ENCODE measurements at regions not wholly inside any gene's neighbourhood (a gene's known extent, or its start where the extent isn't known, plus 50 kb on each side); places are given as distances from the start of the nearest gene placed in this dataset.
"Not testable (repeated sequence)": the region's sequence is repeated elsewhere in the genome, so short reads cannot be mapped to it uniquely, and the experiment has no call there.

DNA sequence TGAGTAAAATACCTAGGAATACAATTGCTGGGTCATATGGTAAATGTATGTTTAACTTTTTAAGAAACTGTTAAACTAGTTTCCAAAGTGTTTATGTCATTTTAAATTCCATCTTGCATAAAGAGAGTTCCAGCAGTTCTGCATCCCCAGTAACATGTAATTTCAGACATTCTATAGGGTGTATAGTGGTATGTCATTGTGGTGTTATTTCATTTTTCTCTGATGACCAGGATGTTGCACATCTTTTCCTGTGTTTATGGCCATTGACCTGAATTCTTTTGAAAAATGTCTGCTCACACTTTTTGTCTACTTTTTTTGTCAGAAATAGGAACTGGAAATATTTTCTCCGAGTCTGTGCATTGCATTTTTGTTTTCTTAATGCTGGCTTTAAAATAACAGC is 128.9 kb downstream of the TMEM200A start:
- ATAC-seq = no peak

DNA sequence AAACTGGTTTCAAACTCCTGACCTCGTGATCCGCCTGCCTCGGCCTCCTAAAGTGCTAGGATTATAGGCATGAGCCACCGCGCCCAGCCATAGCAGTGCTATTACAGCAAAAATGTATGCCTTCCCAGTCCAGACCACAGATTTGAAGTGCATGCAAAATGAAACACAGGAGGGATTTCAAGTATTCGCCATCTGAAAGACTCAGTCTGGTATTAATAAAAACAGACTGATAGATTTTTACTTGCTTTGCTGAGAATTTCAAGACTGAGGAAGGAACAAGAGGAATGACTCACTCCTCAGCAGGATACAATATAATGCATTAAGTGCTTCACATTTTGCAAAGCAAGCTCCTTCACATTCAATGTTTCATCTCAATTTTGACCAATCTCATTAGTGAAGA is 134.9 kb downstream of the TMEM200A start:
- ATAC-seq = no peak

DNA sequence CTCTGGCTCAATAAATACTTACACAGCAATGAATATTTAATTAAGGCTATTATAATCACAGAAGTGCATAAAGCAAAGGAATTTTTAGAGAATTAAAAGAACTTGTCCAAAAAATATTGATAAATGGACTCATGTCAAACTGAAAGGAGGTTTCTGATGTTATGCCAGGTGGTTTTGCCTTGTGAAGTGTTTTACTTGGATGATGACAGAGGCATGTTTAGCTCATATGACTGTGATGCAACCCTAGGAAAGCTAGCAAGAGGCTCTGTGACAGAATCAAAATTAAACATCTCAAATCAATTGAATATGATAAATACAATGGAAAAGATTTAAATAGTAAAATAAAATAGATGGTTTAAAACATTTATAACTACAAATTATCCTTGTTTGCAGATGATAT is 137.3 kb downstream of the TMEM200A start:
- no peak for ATAC-seq

DNA sequence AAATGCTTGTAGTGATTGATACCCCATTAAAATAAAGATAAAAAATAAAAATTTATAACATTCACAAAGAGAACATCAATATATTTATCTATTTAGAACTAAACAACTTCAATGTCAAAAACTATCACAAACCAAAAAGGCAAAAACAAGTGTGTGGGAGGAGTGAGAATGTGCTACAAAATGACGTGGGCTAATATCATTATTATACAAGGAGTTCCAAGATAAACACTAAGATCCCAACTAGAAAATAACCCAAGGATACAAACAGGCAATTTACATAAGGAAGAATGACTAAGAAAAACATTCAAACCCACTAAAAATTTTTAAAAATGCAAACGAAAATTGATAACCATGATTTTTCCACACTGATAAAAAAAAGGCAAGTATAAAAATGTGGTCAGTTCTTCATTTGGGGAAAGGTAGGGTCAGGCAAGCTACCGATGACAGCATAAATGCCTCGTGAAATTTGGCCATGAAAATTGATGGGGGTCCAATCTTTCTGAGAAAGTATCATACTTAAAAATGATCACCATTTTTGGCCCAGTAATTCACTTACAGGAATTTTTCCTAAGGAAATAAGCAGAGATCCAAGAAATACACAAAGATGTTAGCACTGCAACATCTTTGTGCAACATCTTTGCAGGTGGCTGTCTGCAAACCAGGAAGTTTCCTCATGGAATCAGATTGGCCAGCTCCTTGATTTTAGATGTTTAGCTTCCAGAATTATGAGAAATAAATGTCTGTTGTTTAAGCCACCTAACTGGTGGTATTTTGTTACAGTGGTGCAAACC is 140.2 kb downstream of the TMEM200A start:
- no peak for ATAC-seq

DNA sequence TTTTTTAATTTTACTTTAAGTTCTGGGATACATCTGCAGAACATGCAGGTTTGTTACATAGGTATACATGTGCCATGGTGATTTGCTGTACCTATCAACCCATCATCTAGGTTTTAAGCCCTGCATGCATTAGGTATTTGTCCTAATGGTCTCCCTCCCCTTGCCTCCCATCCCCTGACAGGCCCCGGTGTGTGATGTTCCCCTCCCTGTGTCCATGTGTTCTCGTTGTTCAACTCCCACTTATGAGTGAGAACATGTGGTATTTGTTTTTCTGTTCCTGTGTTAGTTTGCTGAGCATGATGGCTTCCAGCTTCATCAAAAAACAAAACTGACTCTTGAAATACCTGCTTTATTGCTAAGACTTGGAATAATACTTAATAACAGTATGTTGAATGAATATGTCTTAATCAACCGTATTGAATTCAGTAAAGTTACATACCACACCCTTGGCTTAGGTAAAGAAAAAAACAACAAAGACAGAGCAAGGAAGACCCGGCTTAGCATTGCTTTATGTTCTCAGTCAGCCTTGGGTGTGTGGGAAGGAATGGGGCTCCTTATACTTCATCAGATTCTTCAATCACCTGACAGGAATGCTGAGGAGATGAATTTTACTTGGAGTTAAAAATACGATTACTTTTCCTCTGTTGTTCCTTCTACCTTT is 141.3 kb downstream of the TMEM200A start:
- not testable (repeated sequence) for ATAC-seq

DNA sequence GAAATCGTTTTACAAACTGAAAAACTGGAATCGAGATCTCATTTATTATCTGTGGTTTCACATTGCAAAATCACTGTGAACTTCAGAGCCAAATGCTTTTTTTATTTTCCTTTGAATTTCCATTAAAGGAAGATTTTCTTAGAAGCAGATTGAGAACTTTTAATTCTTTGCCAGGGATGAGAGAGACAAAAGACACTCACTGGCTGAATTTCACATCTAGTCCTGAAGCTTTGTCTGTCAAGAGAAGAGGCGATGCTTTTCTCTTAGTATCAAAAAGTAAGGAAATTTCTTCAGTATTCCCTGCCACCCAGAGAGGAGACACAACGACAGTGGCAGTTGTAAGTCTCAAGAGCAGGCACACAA is 141.8 kb downstream of the TMEM200A start:
- ATAC-seq = no peak

DNA sequence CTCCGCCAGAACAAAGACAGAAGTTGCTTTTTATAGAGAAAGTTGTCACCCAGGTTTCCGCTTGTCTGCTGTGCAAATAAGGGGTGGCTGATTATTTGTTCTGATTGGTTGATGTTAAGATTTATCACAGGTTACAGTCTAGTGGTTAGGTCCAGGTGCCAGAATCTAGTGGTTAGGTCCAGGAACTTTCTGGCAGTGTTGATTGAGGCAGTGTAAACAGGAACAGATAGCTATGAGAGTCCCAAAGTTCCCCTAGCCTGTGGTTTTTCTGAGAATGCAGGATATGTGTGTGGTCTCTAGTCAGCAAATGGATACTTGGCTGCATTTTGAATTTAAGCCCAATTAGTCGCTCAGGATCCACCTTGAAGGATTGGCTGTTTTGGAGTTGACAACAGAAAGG is 148.0 kb downstream of the TMEM200A start:
- peak; percentile 60 to 66 for ATAC-seq

DNA sequence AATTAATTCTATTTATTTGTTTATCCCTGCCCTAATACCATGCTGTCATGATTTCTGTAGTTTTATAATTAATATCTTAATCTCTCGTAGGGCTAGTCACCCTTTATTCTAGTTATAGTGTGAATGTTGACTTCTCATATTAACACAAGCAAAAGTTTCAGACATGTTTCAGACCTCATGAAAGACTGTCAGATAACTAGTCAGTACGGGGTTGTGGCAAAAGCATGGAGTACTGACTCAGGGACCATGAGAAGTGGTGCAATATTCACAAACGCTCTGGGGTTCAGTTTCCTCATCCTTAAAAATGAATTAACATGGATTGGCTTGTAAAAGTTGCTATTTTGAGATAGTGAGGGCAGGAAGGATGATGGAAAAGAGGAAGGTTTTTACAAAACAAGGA is 148.9 kb downstream of the TMEM200A start:
- ATAC-seq = peak in 1 of 2 donors; percentile 14

DNA sequence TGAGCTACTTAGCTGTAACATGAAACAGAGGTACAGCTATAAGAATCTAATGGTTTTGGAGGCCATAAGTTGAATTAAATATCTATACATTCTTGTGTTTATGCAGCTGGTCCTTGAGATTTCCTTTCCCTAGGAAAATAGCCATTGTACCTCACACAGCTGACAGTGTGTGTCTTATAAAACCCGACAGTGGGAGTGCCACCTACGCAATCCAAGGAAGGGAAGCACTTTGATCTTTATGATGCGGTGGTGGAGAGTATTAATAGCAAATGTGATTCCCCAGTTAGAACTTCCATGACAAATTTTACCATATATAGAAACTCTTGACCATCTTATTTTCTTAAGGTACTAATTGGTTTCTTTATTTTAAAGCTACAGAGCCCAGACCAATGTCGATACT is 149.5 kb downstream of the TMEM200A start:
- ATAC-seq = no peak

DNA sequence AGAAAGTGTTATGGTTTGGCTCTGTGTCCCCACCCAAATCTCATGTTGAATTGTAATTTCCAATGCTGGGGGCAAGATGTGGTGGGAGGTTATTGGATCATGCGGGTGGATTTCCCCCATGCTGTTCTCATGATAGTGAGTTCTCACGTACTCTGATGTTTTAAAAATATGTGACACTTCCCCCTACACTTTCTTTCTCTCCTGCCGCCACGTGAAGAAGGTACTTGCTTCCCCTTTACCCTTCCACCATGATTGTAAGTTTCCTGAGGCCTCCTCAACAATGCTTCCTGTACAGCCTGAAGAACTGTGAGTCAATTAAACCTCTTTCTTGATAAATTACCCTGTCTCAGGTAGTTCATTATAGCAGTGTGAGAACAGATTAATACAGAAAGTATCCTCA is 150.8 kb downstream of the TMEM200A start:
- no peak for ATAC-seq

DNA sequence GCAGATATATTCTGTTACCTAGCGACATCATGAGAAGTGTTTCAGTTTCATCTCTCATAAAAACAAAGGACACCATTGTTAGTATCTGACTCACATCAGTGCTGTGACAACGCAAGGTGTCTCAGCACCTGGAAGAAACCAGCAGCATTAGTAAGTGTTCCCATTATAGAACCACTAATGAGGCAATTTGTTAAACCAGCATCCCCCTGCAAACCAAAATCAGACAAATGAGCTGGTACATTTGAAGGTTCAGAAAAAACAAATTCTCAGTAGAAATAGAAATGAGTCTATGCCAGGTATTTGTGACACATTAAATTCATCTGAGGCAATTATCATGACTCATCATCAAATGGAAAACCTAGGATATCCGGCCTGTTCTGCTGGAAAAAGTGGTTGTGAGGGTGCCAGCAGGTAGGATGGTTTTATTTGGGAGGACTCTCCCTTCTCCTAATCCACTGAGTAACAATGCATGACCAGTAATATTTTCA is 151.7 kb downstream of the TMEM200A start:
- ATAC-seq = peak; percentile 82 to 84

DNA sequence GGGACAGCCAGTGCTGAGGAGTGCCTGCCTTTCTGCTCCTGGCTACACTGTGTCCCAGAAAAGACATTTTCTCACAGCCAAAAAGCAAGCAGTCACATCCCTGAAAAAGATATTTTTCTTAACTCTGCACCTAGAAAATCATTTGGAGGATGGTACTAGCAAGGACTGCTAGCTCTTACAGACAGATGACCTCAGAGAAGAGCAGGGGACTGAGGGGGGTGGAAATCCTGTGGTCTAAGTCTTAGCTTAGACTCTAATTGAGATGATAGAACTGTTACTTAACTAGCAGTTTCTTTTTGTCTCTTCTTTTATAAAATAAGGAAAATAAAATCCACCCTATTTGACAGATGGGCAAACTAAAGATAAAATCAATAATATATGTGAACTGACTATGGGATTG is 152.8 kb downstream of the TMEM200A start:
- ATAC-seq = no peak

DNA sequence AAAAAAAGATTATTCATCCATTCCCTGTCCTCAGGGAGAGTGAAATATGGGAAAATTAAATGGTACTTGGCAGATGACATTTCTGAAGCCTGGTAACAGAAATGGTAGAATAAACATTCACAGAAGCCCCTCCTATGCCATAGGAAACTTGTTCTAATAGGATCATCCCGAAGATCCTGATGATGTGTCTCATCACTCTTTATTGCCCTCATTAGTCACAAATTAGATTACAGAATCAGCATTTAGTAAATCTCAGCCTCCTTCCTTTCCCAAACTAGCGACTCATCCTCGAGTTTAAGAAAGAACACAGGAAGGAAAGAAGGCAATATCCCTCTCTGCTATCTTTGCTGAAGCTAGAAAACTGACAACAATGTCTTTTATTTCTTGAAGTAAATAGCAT is 154.4 kb downstream of the TMEM200A start:
- ATAC-seq = no peak

DNA sequence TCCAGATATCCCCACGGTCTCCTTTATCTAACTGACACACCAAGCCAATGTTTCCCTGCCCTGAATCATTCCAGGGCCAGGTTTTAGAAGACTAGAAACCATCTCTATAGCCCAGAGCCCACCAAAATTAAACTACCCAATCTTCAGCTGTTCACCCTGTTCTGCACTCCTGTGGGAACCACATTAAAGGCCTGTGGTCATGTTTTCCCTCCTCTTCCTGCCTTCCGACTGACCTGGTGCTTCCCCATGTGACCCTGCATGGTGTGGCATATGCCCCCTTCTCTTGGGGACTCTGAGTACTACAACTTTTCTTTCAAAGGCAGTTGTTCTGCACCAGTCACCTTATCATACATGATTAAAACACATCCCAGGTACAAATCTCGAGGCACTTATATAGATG is 155.0 kb downstream of the TMEM200A start:
- ATAC-seq = no peak

DNA sequence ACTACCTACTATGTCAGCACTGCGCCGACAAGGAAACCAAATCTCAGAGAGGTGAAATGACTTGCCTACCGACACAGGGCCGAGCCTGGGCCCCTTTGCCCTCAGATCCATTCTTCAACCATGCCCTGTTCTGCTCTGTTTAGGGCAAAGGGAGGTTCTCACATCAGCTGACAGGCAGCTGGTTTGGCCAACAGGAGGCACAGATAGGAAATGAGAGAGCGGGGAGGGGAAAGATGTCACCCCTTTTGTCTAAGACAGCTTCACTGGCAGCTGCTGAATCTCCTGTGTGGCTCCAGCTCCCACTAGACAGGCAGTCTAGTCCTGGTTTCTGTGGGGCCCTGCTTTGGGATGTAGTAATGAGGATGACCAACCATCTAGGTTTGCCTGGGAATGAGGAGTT is 158.7 kb downstream of the TMEM200A start:
- peak in 1 of 2 donors; percentile 9 for ATAC-seq

DNA sequence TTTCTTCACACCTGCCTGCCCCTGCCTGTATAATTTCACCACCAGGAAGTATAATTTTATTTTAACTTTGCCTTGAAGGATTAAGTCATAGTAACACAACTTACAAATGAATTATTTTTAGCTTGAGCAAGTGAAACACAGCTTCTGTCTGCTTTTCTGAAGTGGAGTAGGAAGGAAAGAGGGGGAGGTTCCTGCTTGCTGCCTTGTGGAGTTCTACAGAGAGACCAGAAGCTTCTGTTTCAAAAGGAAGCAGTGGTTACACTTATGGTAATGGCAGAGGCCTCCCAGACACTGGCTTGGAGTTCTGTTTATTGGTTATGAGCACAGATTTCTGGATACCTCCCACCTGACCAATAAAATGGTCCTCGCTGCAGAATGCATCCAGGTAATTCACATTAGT is 159.6 kb downstream of the TMEM200A start:
- no peak for ATAC-seq

DNA sequence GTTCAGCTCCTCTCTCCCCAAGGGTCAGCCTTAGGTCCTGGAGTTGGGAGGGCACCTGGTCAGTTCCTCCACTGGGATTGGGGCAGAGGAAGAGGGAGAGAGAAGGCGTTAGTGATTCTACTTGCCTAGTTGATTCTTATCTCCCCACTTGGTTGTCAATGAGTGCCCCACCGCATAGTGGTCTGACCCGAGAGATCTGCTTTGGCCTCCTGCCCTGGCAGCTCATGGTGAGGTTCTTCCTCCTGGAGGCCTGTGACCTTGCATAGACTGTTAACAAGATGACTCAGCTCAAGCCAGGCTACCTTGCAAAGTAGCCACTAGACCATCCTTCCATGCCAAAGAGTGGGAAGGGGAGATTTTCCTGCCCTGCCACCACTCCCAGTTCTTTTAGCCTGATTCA is 160.6 kb downstream of the TMEM200A start:
- ATAC-seq = no peak

DNA sequence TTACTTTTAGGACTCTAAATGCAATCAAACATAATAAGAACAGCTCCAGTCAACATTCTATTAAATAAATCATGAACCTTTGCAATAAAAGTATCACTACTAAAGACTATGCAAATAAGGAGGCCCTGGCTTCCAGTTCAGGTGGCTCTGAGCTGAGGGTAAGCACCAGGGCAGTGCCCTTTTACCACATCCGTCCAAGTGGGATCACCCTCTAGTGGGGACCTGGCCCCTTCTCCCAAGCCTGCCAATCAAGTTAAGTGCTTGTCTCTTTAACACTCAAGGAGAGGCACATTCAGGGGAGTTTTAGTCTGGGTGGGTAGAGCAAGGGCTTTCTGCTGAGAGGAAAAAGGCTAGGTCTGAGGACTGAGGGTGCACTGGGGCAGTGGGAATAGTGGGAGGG is 161.4 kb downstream of the TMEM200A start:
- no peak for ATAC-seq

DNA sequence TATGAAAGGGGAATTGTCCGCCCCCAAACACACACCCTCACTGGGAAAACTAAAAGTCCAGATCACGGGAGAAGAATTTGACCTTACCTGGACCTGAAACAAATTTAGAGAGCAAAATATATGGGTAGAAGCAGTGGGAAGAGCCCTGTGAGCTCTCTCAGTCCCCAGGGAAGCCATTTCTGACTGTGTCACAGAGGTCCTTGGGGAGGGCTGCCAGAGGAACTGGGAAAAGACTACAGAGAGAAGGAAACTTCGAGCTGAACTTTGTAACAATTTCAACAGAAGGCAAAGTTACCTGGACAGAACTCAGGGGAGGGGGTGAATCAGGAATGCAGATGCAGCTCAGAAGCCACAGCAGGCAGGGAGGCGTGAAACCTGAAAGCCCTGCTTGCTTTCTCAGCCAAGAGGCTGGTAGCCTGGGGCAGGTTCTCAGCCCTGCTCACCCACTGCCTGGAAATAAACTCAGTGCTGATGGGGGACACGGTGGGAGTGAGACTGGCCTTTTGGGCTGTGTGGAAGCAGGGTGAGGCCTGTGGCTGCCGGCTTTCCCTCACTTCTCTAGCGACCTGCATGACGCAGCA is 163.8 kb downstream of the TMEM200A start:
- ATAC-seq = no peak

DNA sequence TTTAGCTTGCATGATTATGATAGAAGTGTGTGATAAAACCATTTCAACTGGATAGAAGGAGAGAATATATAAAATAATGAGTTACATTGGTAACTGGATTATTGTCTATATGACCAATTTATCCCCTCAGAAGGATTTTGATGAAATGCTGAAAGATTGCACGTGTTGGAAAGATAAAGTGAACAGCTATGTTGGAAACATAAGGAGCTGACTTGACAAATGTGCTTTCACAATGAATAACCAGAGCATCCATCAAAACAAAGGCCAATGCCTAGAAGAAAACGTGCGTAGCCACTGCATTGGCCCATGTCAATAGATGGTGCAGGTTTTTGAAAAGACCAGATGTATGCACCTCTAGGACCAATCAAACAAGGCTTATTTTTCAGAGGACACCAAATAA is 168.8 kb downstream of the TMEM200A start:
- ATAC-seq = no peak

DNA sequence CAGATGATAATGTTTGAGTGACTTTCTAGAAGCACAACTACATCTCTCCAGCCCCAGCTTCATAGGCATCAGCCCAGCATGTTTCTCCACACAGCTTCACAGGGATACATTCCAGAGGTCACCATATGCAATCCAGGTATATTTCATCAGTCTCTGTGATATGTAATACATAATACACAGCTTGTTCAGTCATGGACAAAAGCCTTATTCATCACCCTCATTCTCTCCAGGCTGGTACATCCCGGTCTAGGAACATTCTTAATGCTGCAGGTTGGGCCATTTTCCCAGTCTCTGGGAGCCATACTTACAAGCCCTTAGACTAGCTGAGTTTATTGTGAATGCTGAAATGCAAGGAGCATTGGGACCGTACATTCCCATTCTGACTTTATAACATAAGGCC is 169.4 kb downstream of the TMEM200A start:
- ATAC-seq = no peak

DNA sequence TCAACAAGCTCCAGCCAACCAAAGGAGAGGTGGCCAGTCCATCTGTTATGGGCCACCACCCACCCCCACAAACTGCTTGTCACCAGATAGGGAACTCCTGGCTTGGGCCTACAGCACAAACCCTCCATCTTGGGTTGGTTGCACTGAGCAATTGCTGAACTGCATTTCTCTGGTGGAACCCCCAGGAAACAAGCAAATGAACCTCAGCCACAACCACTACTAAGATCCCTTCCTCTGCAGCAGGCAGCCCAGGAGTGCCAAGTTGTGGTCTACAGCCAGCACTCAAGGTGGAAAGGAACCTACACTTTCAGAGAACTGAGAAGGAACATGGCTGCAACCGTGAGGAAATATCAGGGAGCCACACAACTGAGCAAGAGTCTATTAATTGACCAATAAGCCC is 171.6 kb downstream of the TMEM200A start:
- ATAC-seq = no peak

DNA sequence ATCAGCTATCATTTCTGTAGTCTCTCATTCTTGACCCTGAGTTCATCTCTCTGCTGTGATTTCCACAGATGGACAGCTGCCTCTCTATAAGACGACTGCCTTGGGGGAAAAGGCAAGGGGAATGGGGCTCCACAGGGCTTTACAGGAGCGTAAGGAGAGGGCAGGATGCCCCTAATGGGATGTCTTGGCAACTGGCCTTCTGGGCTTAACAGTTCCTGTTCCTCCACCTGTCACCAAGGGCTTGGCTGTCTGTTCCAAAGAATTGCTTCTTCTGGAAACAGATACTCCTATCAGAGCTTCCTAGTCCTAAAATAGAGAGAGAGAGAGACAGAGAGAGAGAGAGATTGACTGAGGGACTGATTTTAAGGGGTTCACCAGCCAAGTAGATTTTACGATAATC is 181.9 kb downstream of the TMEM200A start:
- no peak for ATAC-seq

DNA sequence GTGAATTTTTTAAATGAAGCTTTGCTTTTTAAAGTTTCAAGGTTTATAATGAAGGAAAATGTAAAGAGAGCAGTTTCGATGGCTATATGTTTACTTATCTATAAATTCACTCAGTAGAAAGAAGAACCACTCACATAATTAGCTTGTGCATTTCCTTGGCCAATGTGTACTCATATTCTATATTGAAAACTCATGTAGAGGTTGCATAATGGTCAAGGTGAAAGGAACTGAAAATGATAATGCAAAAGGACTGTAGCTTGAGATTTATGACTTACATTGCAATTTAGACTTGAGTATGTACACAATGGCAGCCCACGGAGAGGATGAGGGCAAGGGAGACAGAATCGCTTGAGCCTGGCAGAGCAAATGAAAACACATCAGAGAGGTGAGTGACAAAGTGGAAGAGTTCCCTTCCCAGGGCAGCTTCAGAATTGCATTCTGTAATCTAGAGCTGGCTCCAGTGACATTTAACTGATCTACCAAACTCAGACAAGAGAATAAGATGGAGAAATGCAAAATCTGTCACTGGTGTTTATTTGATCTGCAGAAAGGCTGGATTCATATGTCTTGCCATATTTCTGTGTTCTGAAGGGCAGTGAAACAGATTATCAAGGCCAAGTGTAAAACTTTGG is 191.8 kb downstream of the TMEM200A start:
- no peak for ATAC-seq
